Common myeloid progenitor, CD34-positive (primary cell): ENCODE measurements at regions not wholly inside any gene's neighbourhood (a gene's known extent, or its start where the extent isn't known, plus 50 kb on each side); places are given as distances from the start of the nearest gene placed in this dataset.

Source experiments
- CTCF ChIA-PET: fragments of 350-600 bp; sonication (Branson Sonifier 250); formaldehyde crosslinking; loops from one replicate; lab custom pipeline; 2021; ENCODE audit warnings: antibody characterized with exemption; lab: Charles Lee
- POLR2A ChIA-PET: fragments of 350-600 bp; sonication (Branson Sonifier 250); formaldehyde crosslinking; loops from one replicate; lab custom pipeline; 2021; ENCODE audit warnings: antibody characterized with exemption; lab: Charles Lee
- DNase-seq, 3 donors: peaks; one replicate each; pipeline versions ENCODE4 v3.0.0 to v3.0.0-alpha.2; 2013
- H3K27ac ChIP-seq, 2 experiments: 1 replicate in 1 of 2; 2 replicates in 1 of 2; pipeline ENCODE4 v1.7.0; 2013; ENCODE audit warnings: inconsistent platforms in 2 of 2, low read length in 2 of 2, mild to moderate bottlenecking in 2 of 2, low read depth in 1 of 2, moderate library complexity in 1 of 2; ENCODE audit not compliant: severe bottlenecking in 2 of 2, insufficient read depth in 1 of 2, poor library complexity in 1 of 2
- H3K27me3 ChIP-seq, 5 experiments: replicated peaks in 2 of 5; 1 replicate in 3 of 5; 2 replicates in 2 of 5; pipeline versions ENCODE4 v1.6.1 to v1.7.0; 2013; ENCODE audit warnings: low read length in 4 of 5, mild to moderate bottlenecking in 2 of 5, moderate library complexity in 2 of 5, inconsistent platforms in 1 of 5; ENCODE audit not compliant: insufficient read depth in 5 of 5, control insufficient read depth in 4 of 5
- H3K36me3 ChIP-seq, 4 experiments: 1 replicate in 2 of 4; 2 replicates in 2 of 4; pipeline versions ENCODE4 v1.6.1 to v1.7.0; 2013; ENCODE audit warnings: low read length in 3 of 4, control low read depth in 1 of 4, mild to moderate bottlenecking in 1 of 4; ENCODE audit not compliant: control insufficient read depth in 4 of 4, insufficient read depth in 4 of 4
- H3K4me1 ChIP-seq, 4 experiments: 1 replicate in 3 of 4; 2 replicates in 1 of 4; pipeline versions ENCODE4 v1.6.1 to v1.7.1; 2013; ENCODE audit warnings: low read length in 3 of 4, mild to moderate bottlenecking in 3 of 4, control low read depth in 1 of 4, inconsistent platforms in 1 of 4, moderate library complexity in 1 of 4; ENCODE audit not compliant: control insufficient read depth in 4 of 4, insufficient read depth in 4 of 4; ENCODE audit errors: control extremely low read depth in 1 of 4
- H3K4me3 ChIP-seq, 7 experiments: 1 replicate in 4 of 7; 2 replicates in 3 of 7; pipeline versions ENCODE4 v1.5.1 to v1.7.0; 2013; ENCODE audit warnings: mild to moderate bottlenecking in 7 of 7, low read length in 6 of 7, moderate library complexity in 6 of 7, inconsistent platforms in 2 of 7, low read depth in 2 of 7, control low read depth in 1 of 7; ENCODE audit not compliant: insufficient read depth in 4 of 7, control insufficient read depth in 1 of 7; ENCODE audit errors: extremely low read depth in 1 of 7
- H3K9me3 ChIP-seq, 5 experiments: 1 replicate in 4 of 5; 2 replicates in 1 of 5; pipeline versions ENCODE4 v1.6.1 to v1.7.1; 2013; ENCODE audit warnings: low read length in 4 of 5, mild to moderate bottlenecking in 2 of 5, inconsistent platforms in 1 of 5, low read depth in 1 of 5, moderate library complexity in 1 of 5; ENCODE audit not compliant: control insufficient read depth in 4 of 5, insufficient read depth in 2 of 5; ENCODE audit errors: control extremely low read depth in 1 of 5
- WGBS: methylation state at CpG from one replicate; pipeline ENCODE4 v1.1.5; 2013; ENCODE audit not compliant: insufficient coverage; 5-methylcytosine and 5-hydroxymethylcytosine counted together

DNA sequence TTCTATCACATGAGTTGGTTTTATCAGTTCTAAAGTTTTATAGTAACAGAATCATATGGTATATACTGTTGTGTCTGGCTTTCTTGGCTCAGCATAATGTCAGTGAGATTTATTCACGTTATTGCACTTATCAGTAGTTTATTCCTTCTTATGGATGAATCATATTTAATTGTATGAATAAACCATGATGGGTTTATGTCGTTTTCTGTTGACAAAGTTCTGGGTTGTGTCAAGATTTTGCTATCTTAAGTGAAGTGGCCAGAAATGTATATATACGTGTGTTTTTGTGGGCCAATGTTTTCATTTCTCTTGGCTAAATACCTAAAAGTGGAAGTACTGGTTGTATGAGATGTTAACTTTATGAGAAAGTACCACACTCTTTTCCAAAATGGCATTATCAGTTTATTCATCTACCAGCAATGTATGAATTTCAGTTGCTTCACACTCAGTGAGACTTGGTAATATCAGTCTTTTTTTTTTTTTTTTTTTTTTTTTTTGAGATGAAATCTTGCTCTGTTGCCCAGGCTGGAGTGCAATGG is 112.4 kb upstream of the DCBLD2 start:
- Histone ChIP-seq H3K36me3 (no peaks in the 10 kb centered on the region), H3K27me3 (no peaks in the 10 kb centered on the region), H3K27ac (no peak overlapping the region), H3K4me1 (no peaks in the 10 kb centered on the region), H3K9me3 (no peaks in the 10 kb centered on the region), H3K4me3 (no peak overlapping the region)
- CTCF ChIA-PET: interaction anchor here (0.6 kb wide), 1 partner anchor 291 kb away, joined by 3 read pairs; no protein-coding TSS in a partner anchor
- WGBS: no CpG with 5 or more reads among the region's 3 CpGs
- DNase-seq: no peak
- POLR2A ChIA-PET: no interaction called here

DNA sequence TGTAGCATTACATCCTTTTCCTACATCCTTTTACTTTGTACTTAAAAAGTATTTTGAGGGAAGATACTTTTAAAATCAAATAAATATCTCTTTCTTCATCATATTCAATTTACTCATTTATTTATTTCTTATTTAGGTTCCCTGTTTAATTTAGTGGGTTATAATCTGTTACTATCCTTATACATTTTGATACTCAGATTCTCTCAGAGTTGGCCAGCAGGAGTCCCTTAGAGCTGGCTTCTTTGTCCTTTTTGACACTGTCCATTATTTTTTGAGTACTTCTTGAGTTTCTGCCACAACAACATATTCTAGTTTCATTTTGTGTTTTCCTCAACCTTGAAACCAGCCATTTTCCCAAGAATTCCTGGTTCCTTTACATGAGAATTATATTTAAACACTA is 111.6 kb upstream of the DCBLD2 start:
- Histone ChIP-seq H3K4me1 (no peaks in the 10 kb centered on the region), H3K36me3 (no peaks in the 10 kb centered on the region), H3K27me3 (no peaks in the 10 kb centered on the region), H3K9me3 (no peaks in the 10 kb centered on the region), H3K27ac (no peak overlapping the region), H3K4me3 (no peak overlapping the region)
- POLR2A ChIA-PET: no interaction called here
- no peak for DNase-seq
- CTCF ChIA-PET: no interaction called here

DNA sequence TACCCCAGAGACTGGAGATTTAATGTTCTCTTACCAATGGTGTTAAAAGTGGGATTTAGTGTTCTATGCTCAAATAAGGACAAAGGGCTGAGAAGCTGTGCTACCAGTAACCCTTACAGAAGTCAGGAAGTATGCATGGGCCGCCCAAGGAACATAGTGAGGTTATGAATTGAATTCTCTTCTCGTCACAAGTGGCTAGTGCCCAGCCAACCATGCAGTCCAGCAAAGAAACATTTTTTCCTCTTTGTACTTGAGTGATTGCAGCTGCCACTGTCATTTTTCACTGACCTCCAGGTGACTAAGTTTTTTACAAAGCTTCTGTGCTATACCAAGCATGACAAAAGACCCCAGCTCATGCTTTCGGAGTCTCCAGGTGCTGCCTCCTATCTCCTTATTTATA is 110.6 kb upstream of the DCBLD2 start:
- WGBS: 100% methylated on average over 2 of the region's 3 CpGs
- no peak for DNase-seq
- Histone ChIP-seq H3K36me3 (no peaks in the 10 kb centered on the region), H3K9me3 (no peaks in the 10 kb centered on the region), H3K4me3 (no peak overlapping the region), H3K27ac (no peak overlapping the region), H3K27me3 (no peaks in the 10 kb centered on the region), H3K4me1 (no peaks in the 10 kb centered on the region)
- ChIA-PET CTCF (interaction anchor here (2.1 kb wide), 1 partner anchor 18 kb away, joined by 5 read pairs; no protein-coding TSS in a partner anchor), POLR2A (no interaction called here)

DNA sequence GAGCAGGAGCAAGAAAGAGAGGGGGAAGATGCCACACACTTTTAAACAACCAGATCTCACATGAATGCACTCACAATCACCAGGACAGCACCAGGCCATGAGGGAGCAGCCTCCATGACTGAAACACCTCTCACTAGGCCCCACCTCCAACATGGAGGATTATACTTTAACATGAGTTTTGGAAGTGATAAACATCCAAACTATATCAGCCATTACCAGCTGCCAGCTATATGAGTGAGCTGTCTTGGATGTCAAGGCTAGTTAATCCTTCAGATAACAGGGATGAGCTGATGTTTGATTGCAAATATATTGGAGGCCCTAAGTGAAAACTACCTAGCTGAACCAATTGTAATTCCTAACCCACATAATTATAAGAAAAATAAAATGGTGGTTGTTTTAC is 108.4 kb upstream of the DCBLD2 start:
- CTCF ChIA-PET: interaction anchor here (2.1 kb wide), 1 partner anchor 16 kb away, joined by 5 read pairs; no protein-coding TSS in a partner anchor
- H3K27ac ChIP-seq: no peak overlapping the region
- POLR2A ChIA-PET: no interaction called here
- H3K4me3 ChIP-seq: no peak overlapping the region
- no peaks in the 10 kb centered on the region for H3K27me3 ChIP-seq
- DNase-seq: no peak
- no peaks in the 10 kb centered on the region for H3K36me3 ChIP-seq
- H3K4me1 ChIP-seq: no peaks in the 10 kb centered on the region
- no peaks in the 10 kb centered on the region for H3K9me3 ChIP-seq

DNA sequence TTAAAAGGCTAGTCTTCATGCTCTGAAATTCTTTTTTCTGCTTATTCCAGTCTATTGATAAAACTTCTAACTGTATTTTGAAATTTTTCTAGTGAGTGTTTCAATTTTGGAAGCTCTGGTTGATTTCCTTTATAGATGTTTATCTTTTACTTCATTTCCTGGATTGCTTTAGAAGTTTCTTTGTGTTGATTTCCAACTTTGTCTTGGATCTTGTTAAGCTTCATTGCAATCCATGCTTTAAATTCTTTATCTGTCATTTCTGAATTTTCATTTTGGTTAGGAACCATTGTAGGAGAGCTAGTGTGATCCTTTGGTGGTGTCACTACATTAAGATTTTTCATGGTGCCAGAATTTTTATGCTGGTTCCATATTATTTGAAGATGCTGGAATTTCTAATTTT is 105.2 kb upstream of the DCBLD2 start:
- DNase-seq: no peak
- ChIA-PET CTCF (interaction anchor here (1.0 to 1.3 kb wide), 2 partner anchors 13 to 15 kb away, joined by 3 read pairs; no protein-coding TSS in a partner anchor), POLR2A (no interaction called here)
- no peaks in the 10 kb centered on the region for H3K4me1 ChIP-seq
- H3K9me3 ChIP-seq: no peaks in the 10 kb centered on the region
- no peak overlapping the region for H3K4me3 ChIP-seq
- H3K36me3 ChIP-seq: no peaks in the 10 kb centered on the region
- H3K27ac ChIP-seq: no peak overlapping the region
- no peaks in the 10 kb centered on the region for H3K27me3 ChIP-seq

DNA sequence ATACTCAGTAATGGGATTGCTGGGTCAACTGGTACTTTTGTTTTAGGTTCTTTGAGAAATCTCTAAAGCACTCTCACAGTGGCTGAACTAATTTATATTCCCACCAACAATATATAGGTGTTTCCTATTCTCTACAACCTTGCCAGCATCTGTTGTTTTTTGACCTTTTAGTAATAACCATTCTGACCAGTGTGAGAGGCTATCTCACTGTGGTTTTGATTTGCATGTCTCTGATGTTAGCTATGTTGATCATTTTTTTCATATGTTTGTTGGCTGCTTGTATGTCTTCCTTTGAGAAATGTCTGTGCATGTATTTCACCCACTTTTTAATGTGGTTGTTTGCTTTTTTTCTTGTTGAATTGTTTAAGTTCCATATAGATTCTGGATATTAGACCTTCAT is 98.2 kb upstream of the DCBLD2 start:
- H3K9me3 ChIP-seq: no peaks in the 10 kb centered on the region

DNA sequence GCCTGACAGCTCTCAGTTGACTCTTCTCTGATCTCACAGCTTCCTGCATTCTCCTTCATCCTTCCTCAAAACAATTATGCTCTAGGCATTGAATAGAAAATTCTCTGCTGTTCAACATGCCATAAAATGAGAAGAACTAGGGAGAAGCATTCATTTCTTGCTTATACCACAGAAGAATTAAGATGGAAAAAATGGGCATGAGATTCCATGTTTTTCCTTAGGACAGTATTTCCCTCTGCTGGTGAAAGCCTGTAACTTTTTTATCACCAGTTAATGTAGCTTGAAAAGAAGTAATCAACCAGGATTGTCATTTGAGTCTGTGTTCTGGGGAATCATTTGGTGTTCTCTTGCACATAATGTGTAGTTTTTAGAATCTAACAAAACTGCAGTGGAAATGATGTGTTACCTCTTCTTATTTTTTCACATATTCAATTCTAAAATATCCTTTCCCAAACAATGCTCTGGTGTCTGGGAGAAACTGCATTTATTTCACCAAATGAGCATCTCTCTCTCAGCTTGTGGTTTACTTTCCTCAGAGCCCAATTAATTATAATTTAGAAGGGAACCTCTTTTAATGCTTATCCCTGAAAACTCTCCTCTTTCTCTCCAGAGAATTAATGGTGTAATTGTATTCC is 92.8 kb upstream of the DCBLD2 start:
- Histone ChIP-seq H3K27me3 (peaks cover 0 to 3% (median 0%) of the 10 kb centered on the region in 5 experiments), H3K9me3 (no peaks in the 10 kb centered on the region), H3K4me3 (no peak overlapping the region), H3K36me3 (no peaks in the 10 kb centered on the region), H3K27ac (no peak overlapping the region), H3K4me1 (no peaks in the 10 kb centered on the region)
- DNase-seq: peak in 2 of 3 donors; percentile 7 to 18
- POLR2A ChIA-PET: no interaction called here
- CTCF ChIA-PET: interaction anchor here (0.6 to 4.8 kb wide), 9 partner anchors 11 to 181 kb away, joined by 3 to 30 read pairs (median 3); no protein-coding TSS in a partner anchor

More for the DNA sequence above, 98.2 kb upstream of the DCBLD2 start:
- no peaks in the 10 kb centered on the region for H3K4me1 ChIP-seq
- H3K27ac ChIP-seq: no peak overlapping the region
- no peak for DNase-seq
- H3K4me3 ChIP-seq: no peak overlapping the region
- POLR2A ChIA-PET: no interaction called here
- CTCF ChIA-PET: no interaction called here
- H3K27me3 ChIP-seq: peaks cover 0 to 3% (median 0%) of the 10 kb centered on the region in 5 experiments
- H3K36me3 ChIP-seq: no peaks in the 10 kb centered on the region
